ENCODE measurements at regions not wholly inside any gene's neighbourhood (a gene's known extent, or its start where the extent isn't known, plus 50 kb on each side); places are given as distances from the start of the nearest gene placed in this dataset.

DNA sequence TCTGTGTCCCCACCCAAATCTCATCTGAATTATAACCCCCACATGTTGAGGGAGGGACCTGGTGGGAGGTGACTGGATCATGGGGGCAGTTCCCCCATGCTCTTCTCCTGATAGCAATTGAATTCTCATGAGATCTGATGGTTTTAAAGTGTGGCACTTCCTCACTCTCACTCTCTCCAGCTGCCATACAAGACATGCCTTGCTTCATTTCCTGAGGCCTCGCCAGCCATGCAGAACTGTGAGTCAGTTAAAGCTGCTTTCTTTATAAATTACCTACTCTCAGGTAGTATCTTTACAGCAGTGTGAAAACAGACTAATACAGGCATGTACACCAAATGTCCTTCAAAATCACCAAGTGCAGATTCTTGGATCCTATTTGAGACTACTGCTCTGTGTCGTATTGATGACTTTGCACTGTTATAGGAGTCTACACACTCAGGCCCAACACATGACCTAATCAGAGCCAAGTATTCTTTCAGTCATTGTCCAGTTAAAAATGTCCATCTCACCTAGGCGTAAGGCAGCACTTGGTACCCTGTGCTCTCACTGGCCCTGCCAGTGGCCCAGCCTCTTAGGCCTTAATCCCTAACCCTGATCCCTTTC is 52.8 kb upstream of the UST start:
- no peaks in the 10 kb centered on the region for H3K4me1 Mint-ChIP-seq
- peaks cover 10% of the 10 kb centered on the region for H3K9me3 Mint-ChIP-seq
- H3K27ac Mint-ChIP-seq: no peak overlapping the region
- TF ChIP-seq, protein P1, sequence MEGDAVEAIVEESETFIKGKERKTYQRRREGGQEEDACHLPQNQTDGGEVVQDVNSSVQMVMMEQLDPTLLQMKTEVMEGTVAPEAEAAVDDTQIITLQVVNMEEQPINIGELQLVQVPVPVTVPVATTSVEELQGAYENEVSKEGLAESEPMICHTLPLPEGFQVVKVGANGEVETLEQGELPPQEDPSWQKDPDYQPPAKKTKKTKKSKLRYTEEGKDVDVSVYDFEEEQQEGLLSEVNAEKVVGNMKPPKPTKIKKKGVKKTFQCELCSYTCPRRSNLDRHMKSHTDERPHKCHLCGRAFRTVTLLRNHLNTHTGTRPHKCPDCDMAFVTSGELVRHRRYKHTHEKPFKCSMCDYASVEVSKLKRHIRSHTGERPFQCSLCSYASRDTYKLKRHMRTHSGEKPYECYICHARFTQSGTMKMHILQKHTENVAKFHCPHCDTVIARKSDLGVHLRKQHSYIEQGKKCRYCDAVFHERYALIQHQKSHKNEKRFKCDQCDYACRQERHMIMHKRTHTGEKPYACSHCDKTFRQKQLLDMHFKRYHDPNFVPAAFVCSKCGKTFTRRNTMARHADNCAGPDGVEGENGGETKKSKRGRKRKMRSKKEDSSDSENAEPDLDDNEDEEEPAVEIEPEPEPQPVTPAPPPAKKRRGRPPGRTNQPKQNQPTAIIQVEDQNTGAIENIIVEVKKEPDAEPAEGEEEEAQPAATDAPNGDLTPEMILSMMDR (IDR thresholded peaks at IDR 0.05; ENCODE audit: unreplicated experiment in 3 of 3): no peak
- no peaks in the 10 kb centered on the region for H3K36me3 Mint-ChIP-seq (ENCODE audit: low read depth)
- no peak overlapping the region for H3K4me3 Mint-ChIP-seq
- H3K27me3 Mint-ChIP-seq (ENCODE audit: low read depth): no peaks in the 10 kb centered on the region

All from nephron (organoid).